Glomerular endothelial cell (primary cell): ENCODE measurements at regions not wholly inside any gene's neighbourhood (a gene's known extent, or its start where the extent isn't known, plus 50 kb on each side); places are given as distances from the start of the nearest gene placed in this dataset.

Source experiments
- DNase-seq: peaks from one replicate; pipeline ENCODE4 v3.0.0-alpha.2; 2011; ENCODE audit warnings: low read depth, low spot score; ENCODE audit errors: extremely low read depth

- no peak for DNase-seq
Observed at GRCh38 chr2:5950736-5951135, 258.6 kb downstream of the SOX11 start.

- no peak for DNase-seq
Observed at GRCh38 chr2:5951471-5951870, 259.3 kb downstream of the SOX11 start.

GRCh38 chr2:5953525-5953924 is 261.3 kb downstream of the SOX11 start:
- no peak for DNase-seq

GRCh38 chr2:5954509-5954908 is 262.3 kb downstream of the SOX11 start:
- DNase-seq, result no peak

GRCh38 chr2:5955921-5956320 is 263.7 kb downstream of the SOX11 start:
- no peak for DNase-seq

- DNase-seq, result no peak
Observed at GRCh38 chr2:5959836-5960820, 267.9 kb downstream of the SOX11 start.

GRCh38 chr2:5967506-5967905 is 275.3 kb downstream of the SOX11 start:
- DNase-seq, result no peak

- no peak for DNase-seq
Observed at GRCh38 chr2:5969303-5969702, 277.1 kb downstream of the SOX11 start.

GRCh38 chr2:5970347-5970746 is 278.2 kb downstream of the SOX11 start:
- DNase-seq, result no peak

- DNase-seq, result no peak
Observed at GRCh38 chr2:5974477-5974876, 282.3 kb downstream of the SOX11 start.

GRCh38 chr2:5975401-5975800 is 283.2 kb downstream of the SOX11 start:
- no peak for DNase-seq

GRCh38 chr2:5976531-5977065 is 284.4 kb downstream of the SOX11 start:
- no peak for DNase-seq

GRCh38 chr2:5977477-5977876 is 285.3 kb downstream of the SOX11 start:
- no peak for DNase-seq

- no peak for DNase-seq
Observed at GRCh38 chr2:5978131-5978751, 286.1 kb downstream of the SOX11 start.

- no peak for DNase-seq
Observed at GRCh38 chr2:5980450-5981190, 288.4 kb downstream of the SOX11 start.

- DNase-seq, result no peak
Observed at GRCh38 chr2:5982193-5982902, 290.2 kb downstream of the SOX11 start.

- DNase-seq, result no peak
Observed at GRCh38 chr2:5982903-5983265, 290.7 kb downstream of the SOX11 start.

GRCh38 chr2:5983511-5984272 is 291.5 kb downstream of the SOX11 start:
- no peak for DNase-seq

- DNase-seq, result no peak
Observed at GRCh38 chr2:5984273-5984655, 292.1 kb downstream of the SOX11 start.

GRCh38 chr2:5984946-5985345 is 292.8 kb downstream of the SOX11 start:
- no peak for DNase-seq
